ENCODE measurements at regions not wholly inside any gene's neighbourhood (a gene's known extent, or its start where the extent isn't known, plus 50 kb on each side); places are given as distances from the start of the nearest gene placed in this dataset.

GRCh38 chr12:24714237-24714636 lies 234.7 kb downstream of the BCAT1 start:
- Histone ChIP-seq H2AFZ (ENCODE audit: low read depth, low read length, severe bottlenecking) (no peak overlapping the region), H3K36me3 (ENCODE audit: low read length) (no peaks in the 10 kb centered on the region), H3K4me3 (ENCODE audit: insufficient read depth, low read length, poor library complexity, severe bottlenecking) (no peak overlapping the region), H3K4me2 (ENCODE audit: low read depth, low read length, poor library complexity, severe bottlenecking) (no peak overlapping the region), H3K9ac (ENCODE audit: low read length) (no peak overlapping the region), H3K79me2 (ENCODE audit: insufficient read depth, low read length) (no peaks in the 10 kb centered on the region), H3K9me3 (ENCODE audit: insufficient read depth, low read length) (no peaks in the 10 kb centered on the region), H3K27me3 (ENCODE audit: low read length) (no peaks in the 10 kb centered on the region), H3F3A (ENCODE audit: insufficient read depth) (no peaks in the 10 kb centered on the region), H4K20me1 (ENCODE audit: low read depth, low read length) (no peaks in the 10 kb centered on the region), H3K9me2 (replicated peaks; ENCODE audit: insufficient read depth, low read length) (no peaks in the 10 kb centered on the region), H3K27ac (ENCODE audit: low read depth, low read length) (no peak overlapping the region)
- no peak for TF ChIP-seq CTCF (IDR thresholded peaks at IDR 0.05; ENCODE audit: insufficient read depth, low read length, poor library complexity, severe bottlenecking)
- TF ChIP-seq EZH2phosphoT487 (conservative IDR thresholded peaks at IDR 0.05; ENCODE audit: low read length) = no peak

GRCh38 chr12:24711056-24712008 lies 237.6 kb downstream of the BCAT1 start:
- Histone ChIP-seq H3K27ac (ENCODE audit: low read depth, low read length) (no peak overlapping the region), H3K9me3 (ENCODE audit: insufficient read depth, low read length) (no peaks in the 10 kb centered on the region), H3K79me2 (ENCODE audit: insufficient read depth, low read length) (no peaks in the 10 kb centered on the region), H3F3A (ENCODE audit: insufficient read depth) (no peaks in the 10 kb centered on the region), H3K27me3 (ENCODE audit: low read length) (no peaks in the 10 kb centered on the region), H3K4me2 (ENCODE audit: low read depth, low read length, poor library complexity, severe bottlenecking) (no peak overlapping the region), H3K4me3 (ENCODE audit: insufficient read depth, low read length, poor library complexity, severe bottlenecking) (no peak overlapping the region), H3K36me3 (ENCODE audit: low read length) (no peaks in the 10 kb centered on the region), H3K9me2 (replicated peaks; ENCODE audit: insufficient read depth, low read length) (no peaks in the 10 kb centered on the region), H4K20me1 (ENCODE audit: low read depth, low read length) (no peaks in the 10 kb centered on the region), H2AFZ (ENCODE audit: low read depth, low read length, severe bottlenecking) (no peak overlapping the region), H3K9ac (ENCODE audit: low read length) (no peak overlapping the region)
- TF ChIP-seq CTCF (IDR thresholded peaks at IDR 0.05; ENCODE audit: insufficient read depth, low read length, poor library complexity, severe bottlenecking) = no peak
- no peak for TF ChIP-seq EZH2phosphoT487 (conservative IDR thresholded peaks at IDR 0.05; ENCODE audit: low read length)

GRCh38 chr12:24709216-24709615 lies 239.7 kb downstream of the BCAT1 start:
- Histone ChIP-seq H3F3A (ENCODE audit: insufficient read depth) (no peaks in the 10 kb centered on the region), H4K20me1 (ENCODE audit: low read depth, low read length) (no peaks in the 10 kb centered on the region), H3K4me3 (ENCODE audit: insufficient read depth, low read length, poor library complexity, severe bottlenecking) (no peak overlapping the region), H3K79me2 (ENCODE audit: insufficient read depth, low read length) (no peaks in the 10 kb centered on the region), H3K27ac (ENCODE audit: low read depth, low read length) (no peak overlapping the region), H3K27me3 (ENCODE audit: low read length) (no peaks in the 10 kb centered on the region), H3K9me3 (ENCODE audit: insufficient read depth, low read length) (no peaks in the 10 kb centered on the region), H3K4me2 (ENCODE audit: low read depth, low read length, poor library complexity, severe bottlenecking) (no peak overlapping the region), H3K9ac (ENCODE audit: low read length) (no peak overlapping the region), H2AFZ (ENCODE audit: low read depth, low read length, severe bottlenecking) (no peak overlapping the region), H3K36me3 (ENCODE audit: low read length) (no peaks in the 10 kb centered on the region), H3K9me2 (replicated peaks; ENCODE audit: insufficient read depth, low read length) (no peaks in the 10 kb centered on the region)
- TF ChIP-seq CTCF (IDR thresholded peaks at IDR 0.05; ENCODE audit: insufficient read depth, low read length, poor library complexity, severe bottlenecking) (no peak), EZH2phosphoT487 (conservative IDR thresholded peaks at IDR 0.05; ENCODE audit: low read length) (no peak)
